Epithelial cell of proximal tubule (primary cell): ENCODE measurements at regions not wholly inside any gene's neighbourhood (a gene's known extent, or its start where the extent isn't known, plus 50 kb on each side); places are given as distances from the start of the nearest gene placed in this dataset.

Experiments
- DNase-seq: peaks from one replicate; pipeline ENCODE4 v3.0.0-alpha.2; 2011; ENCODE audit warnings: low read depth
- H3K4me3 ChIP-seq: 2 replicates; pipeline ENCODE4 v1.5.1; 2011; ENCODE audit warnings: low read depth, mild to moderate bottlenecking, low read length
- TF ChIP-seq, protein P1 (sequence below): conservative IDR thresholded peaks from 2 replicates; pipeline ENCODE4 v1.5.1; 2012; ENCODE audit warnings: low read depth, mild to moderate bottlenecking, low read length

DNA sequence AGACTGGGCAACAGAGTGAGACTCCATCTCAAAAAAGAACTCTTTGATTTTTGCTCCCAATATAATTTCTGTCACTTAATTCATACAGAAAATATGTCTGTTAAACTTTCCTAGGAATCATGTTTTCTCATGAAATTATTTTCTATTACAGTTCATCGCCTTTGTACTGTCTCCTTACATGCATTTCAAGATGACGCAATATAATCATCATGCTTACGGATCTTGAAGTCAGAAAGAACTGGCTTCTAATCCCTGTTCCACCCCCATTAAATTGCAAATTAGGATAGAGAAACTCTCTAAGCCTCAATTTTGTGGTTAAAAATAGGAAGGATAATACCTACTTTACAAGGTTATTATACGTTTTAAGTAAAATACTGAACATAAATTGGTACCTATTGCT lies 467.6 kb upstream of the SMIM21 start:
- TF ChIP-seq, protein P1, sequence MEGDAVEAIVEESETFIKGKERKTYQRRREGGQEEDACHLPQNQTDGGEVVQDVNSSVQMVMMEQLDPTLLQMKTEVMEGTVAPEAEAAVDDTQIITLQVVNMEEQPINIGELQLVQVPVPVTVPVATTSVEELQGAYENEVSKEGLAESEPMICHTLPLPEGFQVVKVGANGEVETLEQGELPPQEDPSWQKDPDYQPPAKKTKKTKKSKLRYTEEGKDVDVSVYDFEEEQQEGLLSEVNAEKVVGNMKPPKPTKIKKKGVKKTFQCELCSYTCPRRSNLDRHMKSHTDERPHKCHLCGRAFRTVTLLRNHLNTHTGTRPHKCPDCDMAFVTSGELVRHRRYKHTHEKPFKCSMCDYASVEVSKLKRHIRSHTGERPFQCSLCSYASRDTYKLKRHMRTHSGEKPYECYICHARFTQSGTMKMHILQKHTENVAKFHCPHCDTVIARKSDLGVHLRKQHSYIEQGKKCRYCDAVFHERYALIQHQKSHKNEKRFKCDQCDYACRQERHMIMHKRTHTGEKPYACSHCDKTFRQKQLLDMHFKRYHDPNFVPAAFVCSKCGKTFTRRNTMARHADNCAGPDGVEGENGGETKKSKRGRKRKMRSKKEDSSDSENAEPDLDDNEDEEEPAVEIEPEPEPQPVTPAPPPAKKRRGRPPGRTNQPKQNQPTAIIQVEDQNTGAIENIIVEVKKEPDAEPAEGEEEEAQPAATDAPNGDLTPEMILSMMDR = no peak
- no peak overlapping the region for H3K4me3 ChIP-seq
- no peak for DNase-seq

DNA sequence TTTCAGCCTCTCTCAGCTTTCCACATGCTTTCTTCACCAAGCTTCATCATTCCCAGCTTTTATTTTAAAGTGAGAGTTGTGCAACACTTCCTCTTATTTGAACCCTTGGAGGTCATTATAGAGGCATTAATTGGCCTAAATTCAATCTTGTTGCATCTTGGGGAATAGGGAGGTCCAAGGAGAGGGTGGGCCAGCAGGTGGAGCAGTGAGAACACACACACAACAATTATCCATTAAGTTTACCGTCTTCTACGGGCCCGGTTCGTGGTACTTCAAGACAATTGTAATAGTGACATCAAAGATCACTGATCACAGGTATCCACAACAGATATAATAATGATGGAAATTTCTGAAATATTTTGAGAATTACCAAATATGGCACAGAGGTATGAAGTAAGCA lies 457.2 kb upstream of the SMIM21 start:
- DNase-seq = no peak
- TF ChIP-seq, protein P1 = peak; percentile 31
- no peak overlapping the region for H3K4me3 ChIP-seq

DNA sequence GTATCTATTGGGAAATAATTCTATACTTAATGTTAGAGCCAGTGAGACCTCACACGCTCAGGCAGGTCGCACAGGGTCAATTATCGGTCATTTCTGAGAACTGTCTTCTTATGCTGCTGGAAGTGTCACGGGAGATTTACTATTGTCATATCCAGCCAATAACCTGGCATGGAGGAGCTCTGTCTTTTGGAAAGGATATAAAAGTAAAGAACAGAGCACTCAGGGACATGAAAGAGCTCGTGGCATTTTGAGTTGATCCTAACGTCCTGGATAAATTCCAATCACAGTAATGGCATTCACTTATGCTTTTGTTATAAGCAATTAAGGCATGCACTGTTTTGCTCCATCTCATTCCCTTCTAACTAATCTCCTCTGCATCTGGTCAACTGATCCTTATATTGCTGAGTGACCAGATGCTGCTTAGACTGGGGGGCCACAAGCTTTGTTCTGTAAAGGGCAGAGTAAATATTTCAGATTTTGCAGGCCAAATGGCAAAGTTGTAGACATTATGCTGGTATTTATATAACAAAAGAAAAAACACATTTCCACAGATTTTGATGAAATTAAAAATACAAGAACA lies 453.5 kb upstream of the SMIM21 start:
- TF ChIP-seq, protein P1 = no peak
- H3K4me3 ChIP-seq = no peak overlapping the region
- DNase-seq = no peak

DNA sequence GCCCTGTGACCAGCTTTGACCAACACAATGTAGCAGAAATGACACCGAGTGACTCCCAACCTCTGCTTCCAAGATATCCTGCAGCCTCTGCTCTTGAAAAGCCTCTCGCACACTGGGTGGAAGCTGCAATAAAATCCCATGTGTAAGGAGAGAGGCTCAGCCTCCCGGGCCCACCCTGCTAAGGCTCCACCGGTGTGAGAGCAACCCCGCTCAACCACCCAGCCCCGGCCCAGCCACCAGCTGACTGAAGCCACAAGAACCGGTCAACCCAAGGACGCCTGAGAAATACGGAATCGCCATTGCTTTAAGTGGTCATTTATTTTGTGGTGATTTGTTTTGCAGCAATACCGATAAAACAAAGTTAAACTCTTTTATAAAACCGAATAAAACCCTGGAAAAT lies 452.8 kb upstream of the SMIM21 start:
- TF ChIP-seq, protein P1 = no peak
- no peak overlapping the region for H3K4me3 ChIP-seq
- no peak for DNase-seq

DNA sequence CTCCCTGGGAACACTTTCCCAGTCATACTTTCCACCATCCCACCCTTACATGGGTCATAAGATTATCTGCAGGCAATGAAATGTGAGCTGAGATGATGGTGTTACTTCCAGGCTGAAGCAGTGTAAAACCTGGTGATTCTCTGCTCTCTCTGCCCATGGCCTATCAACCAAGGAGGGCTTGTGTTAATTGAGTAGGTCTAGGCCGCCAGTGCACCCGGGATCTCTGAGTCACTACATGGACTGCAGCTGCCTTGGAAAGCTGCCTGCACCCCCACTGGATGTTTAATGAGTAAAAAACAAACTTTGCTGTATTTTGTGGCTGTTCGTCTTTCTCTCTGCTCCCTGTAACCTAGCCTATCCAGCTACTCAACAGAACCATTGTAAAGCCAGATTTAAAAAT lies 451.7 kb upstream of the SMIM21 start:
- TF ChIP-seq, protein P1 = no peak
- DNase-seq = peak; percentile 7
- H3K4me3 ChIP-seq = no peak overlapping the region

DNA sequence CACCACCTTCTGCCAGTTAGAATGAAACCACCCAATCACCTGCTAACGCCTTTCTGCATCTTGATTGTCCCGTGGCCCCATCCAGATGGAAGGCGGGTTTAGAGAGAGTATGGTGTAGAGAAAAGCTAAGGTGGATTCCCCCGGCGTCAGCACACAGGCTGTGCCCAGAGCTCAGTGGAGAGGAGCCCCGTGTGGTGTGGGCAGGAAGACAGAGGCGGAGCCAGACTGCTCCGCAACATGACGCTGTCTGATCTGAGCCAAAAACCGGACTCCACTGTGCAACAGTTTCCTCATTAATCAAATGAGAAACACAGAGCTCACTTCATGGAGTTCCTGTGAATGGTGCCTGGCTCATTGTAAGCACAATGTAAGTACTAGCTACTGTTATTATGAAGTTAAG lies 448.1 kb upstream of the SMIM21 start:
- no peak overlapping the region for H3K4me3 ChIP-seq
- TF ChIP-seq, protein P1 = no peak
- DNase-seq = no peak

DNA sequence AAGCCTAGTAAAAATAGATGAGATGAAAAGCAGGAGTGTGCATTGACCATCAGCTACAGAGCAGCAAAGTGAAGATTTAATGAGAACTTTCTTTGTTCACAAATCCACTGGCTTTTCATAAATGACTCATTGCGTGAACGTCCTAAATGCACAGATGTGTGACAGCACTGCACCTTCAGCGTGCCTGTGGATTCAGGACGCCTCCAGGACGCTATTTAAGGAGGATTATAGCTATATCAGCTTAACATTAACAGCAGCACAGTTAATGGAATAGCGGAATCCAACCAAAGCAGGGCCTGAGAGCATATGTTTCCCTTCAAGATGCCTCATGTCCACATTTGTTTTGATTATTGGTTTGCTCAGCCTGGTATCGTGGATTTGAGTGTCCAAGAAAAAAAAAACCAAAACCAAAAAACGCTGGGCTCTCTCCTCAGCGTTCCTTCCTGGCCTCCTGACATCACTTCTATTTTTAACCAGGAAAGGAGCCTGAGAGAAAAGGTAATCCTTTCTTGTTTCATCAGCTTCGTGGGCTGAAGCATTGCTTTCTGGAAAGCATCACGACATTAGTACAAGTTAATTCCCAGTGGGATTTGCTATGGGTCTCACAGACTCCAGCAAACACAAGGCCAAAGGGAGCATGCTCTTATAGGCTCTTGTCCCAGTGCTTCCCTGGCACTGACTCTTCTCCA lies 447.0 kb upstream of the SMIM21 start:
- TF ChIP-seq, protein P1 = no peak
- no peak for DNase-seq
- no peak overlapping the region for H3K4me3 ChIP-seq
